Muscle of leg (tissue), 3 donors: ENCODE measurements at regions not wholly inside any gene's neighbourhood (a gene's known extent, or its start where the extent isn't known, plus 50 kb on each side); places are given as distances from the start of the nearest gene placed in this dataset.
"Not testable (repeated sequence)": the region's sequence is repeated elsewhere in the genome, so short reads cannot be mapped to it uniquely, and the experiment has no call there.

ENCODE experiments used
- DNase-seq: peaks from one replicate; pipeline ENCODE4 v3.0.0; 2013
- H3K27ac ChIP-seq: one replicate; pipeline ENCODE4 v1.5.1; 2013; ENCODE audit warnings: mild to moderate bottlenecking, low read length, control low read depth
- H3K27me3 ChIP-seq: one replicate; pipeline ENCODE4 v1.6.1; 2013; ENCODE audit warnings: low read length; ENCODE audit not compliant: control insufficient read depth, insufficient read depth
- H3K36me3 ChIP-seq: one replicate; pipeline ENCODE4 v1.6.1; 2013; ENCODE audit warnings: low read length; ENCODE audit not compliant: control insufficient read depth, insufficient read depth
- H3K4me1 ChIP-seq: one replicate; pipeline ENCODE4 v1.6.1; 2013; ENCODE audit warnings: low read length; ENCODE audit not compliant: control insufficient read depth, insufficient read depth
- H3K4me3 ChIP-seq: one replicate; pipeline ENCODE4 v1.5.1; 2013; ENCODE audit warnings: low read length, control low read depth
- H3K9me3 ChIP-seq: replicated peaks from 2 replicates; pipeline ENCODE4 v1.6.1; 2013; ENCODE audit warnings: low read depth, low read length; ENCODE audit not compliant: control insufficient read depth
- WGBS: methylation state at CpG from one replicate; pipeline ENCODE4 v1.1.5; 2013; ENCODE audit warnings: missing lambda C conversion rate; ENCODE audit not compliant: insufficient coverage; 5-methylcytosine and 5-hydroxymethylcytosine counted together

- peaks cover 2% of the 10 kb centered on the region for H3K9me3 ChIP-seq
- WGBS, result 80% methylated on average over 1 of the region's 2 CpGs
- H3K4me1 ChIP-seq, result no peaks in the 10 kb centered on the region
- H3K27ac ChIP-seq, result no peak overlapping the region
- no peaks in the 10 kb centered on the region for H3K36me3 ChIP-seq
- H3K4me3 ChIP-seq, result no peak overlapping the region
- DNase-seq, result no peak
- no peaks in the 10 kb centered on the region for H3K27me3 ChIP-seq
Measured at GRCh38 chr7:81053623-81054022, 134.8 kb upstream of the SEMA3C start.

- H3K27me3 ChIP-seq, result no peaks in the 10 kb centered on the region
- H3K27ac ChIP-seq, result no peak overlapping the region
- no CpG with 5 or more reads among the region's 3 CpGs for WGBS
- no peak for DNase-seq
- no peak overlapping the region for H3K4me3 ChIP-seq
- H3K4me1 ChIP-seq, result no peaks in the 10 kb centered on the region
- H3K36me3 ChIP-seq, result no peaks in the 10 kb centered on the region
- H3K9me3 ChIP-seq, result peaks cover 10% of the 10 kb centered on the region
Measured at GRCh38 chr7:81051811-81052413, 133.1 kb upstream of the SEMA3C start.

GRCh38 chr7:81045491-81046030 lies 126.7 kb upstream of the SEMA3C start:
- no peak for DNase-seq
- Histone ChIP-seq H3K36me3 (no peaks in the 10 kb centered on the region), H3K4me3 (no peak overlapping the region), H3K4me1 (no peaks in the 10 kb centered on the region), H3K27me3 (no peaks in the 10 kb centered on the region), H3K27ac (no peak overlapping the region), H3K9me3 (peaks cover 17% of the 10 kb centered on the region)

- H3K27me3 ChIP-seq, DNase-seq, H3K4me3 ChIP-seq, H3K27ac ChIP-seq, H3K4me1 ChIP-seq, H3K36me3 ChIP-seq: not testable (repeated sequence)
- WGBS, result 95% methylated on average over 11 of the region's 21 CpGs
- H3K9me3 ChIP-seq, result peaks cover 14% of the 10 kb centered on the region
Measured at GRCh38 chr7:81042646-81043045, 123.8 kb upstream of the SEMA3C start.

GRCh38 chr7:81040496-81040895 lies 121.6 kb upstream of the SEMA3C start:
- H3K4me1 ChIP-seq, result peaks cover 6% of the 10 kb centered on the region
- H3K9me3 ChIP-seq, result peaks cover 2% of the 10 kb centered on the region
- no CpG with 5 or more reads among the region's 1 CpG for WGBS
- H3K27ac ChIP-seq, result no peak overlapping the region
- no peak for DNase-seq
- H3K4me3 ChIP-seq, result no peak overlapping the region
- H3K36me3 ChIP-seq, result no peaks in the 10 kb centered on the region
- H3K27me3 ChIP-seq, result no peaks in the 10 kb centered on the region

- H3K4me1 ChIP-seq, result peaks cover 6% of the 10 kb centered on the region
- H3K36me3 ChIP-seq, result no peaks in the 10 kb centered on the region
- no peak overlapping the region for H3K4me3 ChIP-seq
- no peaks in the 10 kb centered on the region for H3K9me3 ChIP-seq
- H3K27ac ChIP-seq, result no peak overlapping the region
- DNase-seq, result no peak
- no peaks in the 10 kb centered on the region for H3K27me3 ChIP-seq
Measured at GRCh38 chr7:81036871-81037270, 118.0 kb upstream of the SEMA3C start.

GRCh38 chr7:81036057-81036456 lies 117.2 kb upstream of the SEMA3C start:
- peak; percentile 53 for DNase-seq

GRCh38 chr7:81031996-81032395 lies 113.1 kb upstream of the SEMA3C start:
- Histone ChIP-seq H3K4me1 (peaks cover 4% of the 10 kb centered on the region), H3K36me3 (no peaks in the 10 kb centered on the region)

More at GRCh38 chr7:81036057-81036456, 117.2 kb upstream of the SEMA3C start:
- H3K4me3 ChIP-seq, result no peak overlapping the region
- no peaks in the 10 kb centered on the region for H3K27me3 ChIP-seq
- peaks cover 6% of the 10 kb centered on the region for H3K4me1 ChIP-seq
- H3K36me3 ChIP-seq, result no peaks in the 10 kb centered on the region
- H3K9me3 ChIP-seq, result no peaks in the 10 kb centered on the region
- H3K27ac ChIP-seq, result no peak overlapping the region
- no CpG with 5 or more reads among the region's 5 CpGs for WGBS

GRCh38 chr7:81031243-81031642 lies 112.4 kb upstream of the SEMA3C start:
- WGBS, result no CpG with 5 or more reads among the region's 2 CpGs
- no peak for DNase-seq
- peaks cover 2% of the 10 kb centered on the region for H3K4me1 ChIP-seq
- H3K9me3 ChIP-seq, result no peaks in the 10 kb centered on the region
- H3K27me3 ChIP-seq, result no peaks in the 10 kb centered on the region
- H3K27ac ChIP-seq, result no peak overlapping the region
- H3K4me3 ChIP-seq, result no peak overlapping the region
- H3K36me3 ChIP-seq, result no peaks in the 10 kb centered on the region

More at GRCh38 chr7:81031996-81032395, 113.1 kb upstream of the SEMA3C start:
- H3K9me3 ChIP-seq, result no peaks in the 10 kb centered on the region
- no peak overlapping the region for H3K27ac ChIP-seq
- WGBS, result no CpG with 5 or more reads among the region's 3 CpGs
- no peak overlapping the region for H3K4me3 ChIP-seq
- no peak for DNase-seq
- H3K27me3 ChIP-seq, result no peaks in the 10 kb centered on the region

GRCh38 chr7:81030472-81030871 lies 111.6 kb upstream of the SEMA3C start:
- Histone ChIP-seq H3K27me3 (no peaks in the 10 kb centered on the region), H3K27ac (peak overlapping the region; percentile 40), H3K36me3 (no peaks in the 10 kb centered on the region), H3K4me1 (no peaks in the 10 kb centered on the region), H3K4me3 (no peak overlapping the region), H3K9me3 (no peaks in the 10 kb centered on the region)
- 67% methylated on average over 1 of the region's 3 CpGs for WGBS
- no peak for DNase-seq

- peak; percentile 89 for DNase-seq
- H3K27me3 ChIP-seq, result no peaks in the 10 kb centered on the region
- H3K9me3 ChIP-seq, result no peaks in the 10 kb centered on the region
- 34% methylated on average over 2 of the region's 3 CpGs for WGBS
- H3K27ac ChIP-seq, result peak overlapping the region; percentile 84
- no peaks in the 10 kb centered on the region for H3K36me3 ChIP-seq
- no peaks in the 10 kb centered on the region for H3K4me1 ChIP-seq
- H3K4me3 ChIP-seq, result no peak overlapping the region
Measured at GRCh38 chr7:81029511-81029910, 110.7 kb upstream of the SEMA3C start.
